GM18951 (cell line): ENCODE measurements at regions not wholly inside any gene's neighbourhood (a gene's known extent, or its start where the extent isn't known, plus 50 kb on each side); places are given as distances from the start of the nearest gene placed in this dataset.
"Not testable (repeated sequence)": the region's sequence is repeated elsewhere in the genome, so short reads cannot be mapped to it uniquely, and the experiment has no call there.

Source experiments
- POLR2A ChIP-seq: IDR thresholded peaks from 4 replicates; pipeline ENCODE4 v1.6.1; 2011; ENCODE audit warnings: mild to moderate bottlenecking; ENCODE audit not compliant: insufficient read length, insufficient read depth; ENCODE audit errors: extremely low read depth
- in situ Hi-C: fragments of 300-500 bp; cut with MboI; formaldehyde crosslinking; loops from one replicate; pipeline ENCODE4 v1.12.0; 2022; ENCODE audit warnings: low sequenced_read_pairs, mixed read lengths, inconsistent platforms; ENCODE audit not compliant: unreplicated experiment

- in situ Hi-C loops: no loop called here
- TF ChIP-seq POLR2A: no peak
Observed at GRCh38 chr2:65598264-65598663, 165.9 kb upstream of the SPRED2 start.

- TF ChIP-seq POLR2A: no peak
- in situ Hi-C loops: no loop called here
Observed at GRCh38 chr2:65595630-65596029, 163.2 kb upstream of the SPRED2 start.

DNA sequence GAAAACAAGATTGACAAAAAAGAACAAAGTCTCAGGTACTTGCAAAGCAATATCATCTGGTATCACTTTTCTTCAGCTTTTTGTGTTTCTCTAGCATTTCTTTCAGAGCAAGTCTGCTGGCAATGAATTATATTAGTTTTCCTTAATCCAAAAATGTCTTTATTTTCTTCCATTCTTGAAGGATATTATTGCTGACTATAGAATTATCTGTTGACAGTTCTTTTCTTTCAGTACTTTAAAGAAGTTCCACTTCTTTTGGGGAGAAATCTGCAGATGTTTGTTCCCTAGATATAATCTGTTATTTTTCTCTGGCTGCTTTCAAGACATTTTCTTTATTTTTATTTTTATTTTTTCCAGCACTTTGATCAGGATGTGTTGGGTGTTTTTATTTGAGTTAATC, 161.8 kb upstream of the SPRED2 start:
- no peak for TF ChIP-seq POLR2A
- in situ Hi-C loops: no loop called here

DNA sequence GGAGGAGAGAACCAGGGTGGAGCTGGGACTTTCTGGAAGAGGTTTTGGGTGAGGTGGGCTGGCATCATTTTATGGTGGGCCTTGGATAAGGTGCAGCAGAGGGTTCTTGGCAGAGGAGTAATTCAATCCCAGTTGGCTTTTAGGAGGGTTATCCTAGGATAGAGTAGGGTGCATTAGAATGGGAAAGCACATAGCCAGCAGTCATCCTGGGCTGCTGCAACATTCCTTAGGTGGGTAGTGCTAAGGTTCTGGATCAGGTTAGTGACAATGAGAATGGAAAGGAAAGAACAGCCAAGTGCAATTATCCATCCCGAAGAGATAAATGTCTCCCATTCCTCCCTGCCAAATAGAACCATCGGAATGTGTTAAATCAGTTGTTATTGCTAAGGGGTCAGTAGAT, 157.3 kb upstream of the SPRED2 start:
- in situ Hi-C loops: no loop called here
- TF ChIP-seq POLR2A: no peak

GRCh38 chr2:65587779-65588178, 155.4 kb upstream of the SPRED2 start:
- in situ Hi-C loops: no loop called here
- TF ChIP-seq POLR2A: no peak

DNA sequence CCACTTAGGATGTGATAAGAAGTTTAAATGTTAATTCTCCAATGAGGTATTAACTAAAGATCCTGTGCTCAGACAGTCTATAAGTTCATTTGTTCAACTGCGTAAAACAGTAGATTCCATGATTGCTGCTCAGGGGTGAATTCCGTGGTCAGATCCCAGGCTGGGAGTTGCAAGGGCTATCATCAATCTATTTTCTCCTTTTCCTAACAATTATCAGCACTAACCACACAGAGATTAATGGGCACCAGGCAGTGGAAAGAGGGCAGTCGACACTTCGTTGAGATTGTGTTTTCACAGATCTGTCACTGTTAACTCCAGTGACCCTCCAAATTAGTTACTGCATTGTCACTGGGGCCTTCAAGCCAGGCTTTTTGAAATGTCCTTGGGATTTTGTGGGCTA, 154.1 kb upstream of the SPRED2 start:
- in situ Hi-C loops: no loop called here
- no peak for TF ChIP-seq POLR2A

DNA sequence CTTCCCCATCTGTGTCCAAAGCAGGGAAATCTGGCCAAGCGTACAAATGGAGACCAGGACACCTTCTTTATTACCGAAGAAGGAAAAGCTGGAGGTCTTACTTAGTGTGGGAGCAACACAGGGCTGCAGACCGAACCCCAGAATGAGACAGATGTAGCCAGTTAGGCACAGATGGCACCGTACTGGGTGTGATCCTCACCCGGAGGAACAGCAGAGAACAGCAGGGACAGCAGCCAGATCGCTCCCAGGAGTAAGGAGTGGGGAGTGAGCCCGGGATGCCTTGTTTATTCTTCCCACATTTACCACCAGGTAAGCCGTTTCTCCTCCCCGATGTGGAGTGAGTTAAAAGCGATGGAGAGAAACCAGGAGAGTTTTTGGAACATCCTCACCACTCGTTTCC, 150.7 kb upstream of the SPRED2 start:
- no peak for TF ChIP-seq POLR2A
- in situ Hi-C loops: no loop called here

DNA sequence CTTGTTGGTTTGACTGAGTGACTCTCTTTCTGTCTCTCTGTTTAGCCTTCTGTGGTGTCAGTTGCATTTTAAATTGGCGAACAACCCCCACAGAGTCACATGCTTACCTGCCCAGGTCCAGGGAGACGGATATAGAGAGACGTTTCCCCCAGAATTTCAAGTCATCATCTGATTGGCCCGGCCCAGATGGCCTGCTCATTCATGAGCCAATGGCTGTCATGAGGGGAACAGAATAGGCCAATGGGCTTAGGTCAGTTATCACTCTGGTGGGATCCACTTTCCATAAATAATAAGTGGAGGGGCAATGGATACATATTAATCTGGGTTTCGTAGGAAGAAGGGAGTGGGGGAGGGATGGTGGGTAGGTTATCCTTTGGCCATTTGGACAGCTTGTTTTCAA, 150.0 kb upstream of the SPRED2 start:
- no peak for TF ChIP-seq POLR2A
- in situ Hi-C loops: no loop called here

GRCh38 chr2:65580824-65581223, 148.4 kb upstream of the SPRED2 start:
- TF ChIP-seq POLR2A: no peak
- in situ Hi-C loops: no loop called here

DNA sequence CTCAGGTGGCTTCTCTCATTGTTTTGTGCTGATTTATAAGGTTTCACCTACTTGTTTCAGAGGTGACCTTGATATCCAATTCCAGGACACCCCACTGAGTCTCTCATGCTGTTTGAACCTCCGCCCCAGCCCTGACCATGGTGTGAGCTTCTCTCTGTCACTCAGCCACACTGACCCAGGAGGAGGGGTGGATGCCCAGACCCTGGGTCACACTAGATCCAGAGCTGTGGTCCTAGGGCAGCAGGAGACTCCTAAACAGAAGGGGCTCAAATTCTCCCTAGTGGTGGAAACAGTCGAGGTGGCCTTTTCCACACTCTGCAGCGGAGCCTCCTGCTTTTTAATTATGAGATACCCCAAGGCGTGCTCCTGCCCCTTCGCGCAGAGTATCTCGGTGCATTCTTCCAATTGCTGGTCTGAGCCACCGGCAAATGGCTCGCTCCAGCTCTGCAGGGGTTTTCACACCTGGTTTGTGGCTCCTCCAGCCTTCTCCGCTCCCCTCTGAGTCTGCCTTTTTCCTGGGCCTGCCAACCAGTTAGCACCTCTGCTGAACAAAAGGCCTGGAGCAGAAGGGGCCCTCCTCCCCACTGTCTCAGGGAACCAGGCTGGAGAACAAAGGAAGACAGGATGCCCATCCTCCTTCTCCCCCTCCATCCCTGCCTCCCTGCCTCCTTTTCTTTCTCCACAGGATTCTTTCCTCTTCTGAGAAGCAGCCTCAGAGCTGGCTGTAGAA, 147.3 kb upstream of the SPRED2 start:
- in situ Hi-C loops: loop anchor here (10.0 kb wide), 1 partner anchor 515 kb away; no protein-coding TSS in a partner anchor
- no peak for TF ChIP-seq POLR2A

- no peak for TF ChIP-seq POLR2A
- in situ Hi-C loops: loop anchor here (10.0 kb wide), 1 partner anchor 513 kb away; no protein-coding TSS in a partner anchor
Observed at GRCh38 chr2:65577654-65578053, 145.3 kb upstream of the SPRED2 start.

GRCh38 chr2:65576861-65577601, 144.6 kb upstream of the SPRED2 start:
- no peak for TF ChIP-seq POLR2A

GRCh38 chr2:65576278-65576677, 143.9 kb upstream of the SPRED2 start:
- TF ChIP-seq POLR2A: no peak
- in situ Hi-C loops: loop anchor here (10.0 kb wide), 1 partner anchor 511 kb away; no protein-coding TSS in a partner anchor

More at GRCh38 chr2:65576861-65577601, 144.6 kb upstream of the SPRED2 start:
- in situ Hi-C loops: loop anchor here (10.0 kb wide), 1 partner anchor 512 kb away; no protein-coding TSS in a partner anchor

- in situ Hi-C loops: loop anchor here (10.0 kb wide), 1 partner anchor 510 kb away; no protein-coding TSS in a partner anchor
- TF ChIP-seq POLR2A: no peak
Observed at GRCh38 chr2:65574993-65575392, 142.6 kb upstream of the SPRED2 start.

- in situ Hi-C loops: not testable (repeated sequence)
Observed at GRCh38 chr2:65568656-65569440, 136.4 kb upstream of the SPRED2 start.
